ENCODE measurements at regions not wholly inside any gene's neighbourhood (a gene's known extent, or its start where the extent isn't known, plus 50 kb on each side); places are given as distances from the start of the nearest gene placed in this dataset.
"Not testable (repeated sequence)": the region's sequence is repeated elsewhere in the genome, so short reads cannot be mapped to it uniquely, and the experiment has no call there.

GRCh38 chrX:52568146-52568545 lies 51.3 kb upstream of the XAGE1B start:
- TF ChIP-seq, protein P1, sequence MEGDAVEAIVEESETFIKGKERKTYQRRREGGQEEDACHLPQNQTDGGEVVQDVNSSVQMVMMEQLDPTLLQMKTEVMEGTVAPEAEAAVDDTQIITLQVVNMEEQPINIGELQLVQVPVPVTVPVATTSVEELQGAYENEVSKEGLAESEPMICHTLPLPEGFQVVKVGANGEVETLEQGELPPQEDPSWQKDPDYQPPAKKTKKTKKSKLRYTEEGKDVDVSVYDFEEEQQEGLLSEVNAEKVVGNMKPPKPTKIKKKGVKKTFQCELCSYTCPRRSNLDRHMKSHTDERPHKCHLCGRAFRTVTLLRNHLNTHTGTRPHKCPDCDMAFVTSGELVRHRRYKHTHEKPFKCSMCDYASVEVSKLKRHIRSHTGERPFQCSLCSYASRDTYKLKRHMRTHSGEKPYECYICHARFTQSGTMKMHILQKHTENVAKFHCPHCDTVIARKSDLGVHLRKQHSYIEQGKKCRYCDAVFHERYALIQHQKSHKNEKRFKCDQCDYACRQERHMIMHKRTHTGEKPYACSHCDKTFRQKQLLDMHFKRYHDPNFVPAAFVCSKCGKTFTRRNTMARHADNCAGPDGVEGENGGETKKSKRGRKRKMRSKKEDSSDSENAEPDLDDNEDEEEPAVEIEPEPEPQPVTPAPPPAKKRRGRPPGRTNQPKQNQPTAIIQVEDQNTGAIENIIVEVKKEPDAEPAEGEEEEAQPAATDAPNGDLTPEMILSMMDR (IDR thresholded peaks at IDR 0.05), result not testable (repeated sequence)
- not testable (repeated sequence) for TF ChIP-seq POLR2A (IDR thresholded peaks at IDR 0.05)
